Keratinocyte (primary cell): ENCODE measurements at regions not wholly inside any gene's neighbourhood (a gene's known extent, or its start where the extent isn't known, plus 50 kb on each side); places are given as distances from the start of the nearest gene placed in this dataset.

Experiments
- CTCF ChIP-seq, 3 experiments: IDR thresholded peaks in 1 of 3; conservative IDR thresholded peaks in 1 of 3; optimal IDR thresholded peaks in 1 of 3; 2 replicates in 2 of 3; 3 replicates in 1 of 3; pipeline versions ENCODE3 to v1.5.1; 2011; ENCODE audit warnings: low read length in 3 of 3, mild to moderate bottlenecking in 3 of 3, moderate library complexity in 2 of 3, control low read depth in 1 of 3, inconsistent platforms in 1 of 3; ENCODE audit not compliant: insufficient read depth in 2 of 3; ENCODE audit errors: extremely low read depth in 1 of 3
- EZH2 ChIP-seq: IDR thresholded peaks from one replicate; pipeline ENCODE4 v1.6.1; 2012; ENCODE audit warnings: inconsistent platforms, mild to moderate bottlenecking, low read length, moderate library complexity

- TF ChIP-seq CTCF (optimal IDR thresholded peaks at IDR 0.05 in 1 of 3, IDR thresholded peaks at IDR 0.05 in 1 of 3, conservative IDR thresholded peaks at IDR 0.05 in 1 of 3; ENCODE audit: extremely low read depth in 1 of 3, insufficient read depth in 2 of 3, low read length in 3 of 3) (no peak), EZH2 (no peak)
Measured at GRCh38 chr1:101122452-101123166, 97.0 kb upstream of the DPH5 start.
